Spleen (tissue), 11 donors: ENCODE measurements at regions not wholly inside any gene's neighbourhood (a gene's known extent, or its start where the extent isn't known, plus 50 kb on each side); places are given as distances from the start of the nearest gene placed in this dataset.

ENCODE experiments used
- DNase-seq: peaks from one replicate; pipeline ENCODE4 v3.0.0-alpha.2; 2020
- H3K27ac ChIP-seq, 8 donors: fragments of 200-600 bp; sonication (generic) in 7 of 8; 1 replicate in 4 of 8; 2 replicates in 4 of 8; pipeline versions ENCODE4 v1.5.0 to v1.8.0; 2016 to 2021; ENCODE audit warnings: inconsistent platforms in 4 of 8, mild to moderate bottlenecking in 4 of 8, moderate library complexity in 1 of 8
- H3K27me3 ChIP-seq, 7 donors: fragments of 200-600 bp; sonication (generic) in 6 of 7; replicated peaks in 1 of 7; 1 replicate in 4 of 7; 2 replicates in 3 of 7; pipeline versions ENCODE4 v1.5.0 to v1.8.0; 2016 to 2021; ENCODE audit warnings: inconsistent platforms in 3 of 7, mild to moderate bottlenecking in 1 of 7
- H3K36me3 ChIP-seq, 6 donors: fragments of 200-600 bp; sonication (generic) in 5 of 6; 1 replicate in 4 of 6; 2 replicates in 2 of 6; pipeline versions ENCODE4 v1.5.0 to v1.8.0; 2016 to 2021; ENCODE audit warnings: inconsistent platforms in 2 of 6
- H3K4me1 ChIP-seq, 6 donors: fragments of 200-600 bp; sonication (generic) in 5 of 6; 1 replicate in 3 of 6; 2 replicates in 3 of 6; pipeline versions ENCODE4 v1.5.0 to v1.8.0; 2016 to 2021; ENCODE audit warnings: inconsistent platforms in 3 of 6
- H3K4me3 ChIP-seq, 8 donors: fragments of 200-600 bp; sonication (generic) in 7 of 8; 1 replicate in 4 of 8; 2 replicates in 4 of 8; pipeline versions ENCODE4 v1.5.0 to v1.8.0; 2016 to 2021; ENCODE audit warnings: inconsistent platforms in 4 of 8, mild to moderate bottlenecking in 4 of 8, moderate library complexity in 2 of 8
- H3K9me3 ChIP-seq, 8 donors: fragments of 200-600 bp; sonication (generic) in 7 of 8; 1 replicate in 4 of 8; 2 replicates in 4 of 8; pipeline versions ENCODE4 v1.5.0 to v1.8.0; 2016 to 2021; ENCODE audit warnings: inconsistent platforms in 4 of 8
- CTCF ChIP-seq, 11 experiments: fragments of 200-600 bp in 7 of 11; fragments of 450-650 bp in 4 of 11; sonication (generic) in 4 of 11; IDR thresholded peaks in 8 of 11; conservative IDR thresholded peaks in 3 of 11; 1 replicate in 7 of 11; 2 replicates in 4 of 11; pipeline versions ENCODE4 v1.4.0 to v1.8.0; 2016 to 2021; ENCODE audit warnings: antibody characterized with exemption in 11 of 11, inconsistent platforms in 4 of 11, mild to moderate bottlenecking in 1 of 11
- POLR2A ChIP-seq, 3 donors: fragments of 450-650 bp; IDR thresholded peaks; one replicate each; pipeline ENCODE4 v1.5.1; 2017; ENCODE audit warnings: antibody characterized with exemption in 3 of 3, mild to moderate bottlenecking in 1 of 3
- POLR2AphosphoS5 ChIP-seq, 3 donors: sonication (generic); formaldehyde crosslinking; IDR thresholded peaks; one replicate each; pipeline ENCODE4 v1.5.1; 2017; ENCODE audit warnings: antibody characterized with exemption in 3 of 3
- WGBS, 5 donors: extraction: QIAGEN DNeasy Blood & Tissue Kit in 3 of 5; methylation state at CpG; one replicate each; pipeline versions ENCODE4 v1.1.5 to v1.1.7; 2013 to 2018; 5-methylcytosine and 5-hydroxymethylcytosine counted together
- intact Hi-C: fragments of 100-400 bp; cut with DNase I; formaldehyde crosslinking; loops from one replicate; pipeline ENCODE4 v1.15.0; 2023; ENCODE audit warnings: low total_unique reads
- donor health status: healthy with polysubstance abuse.
- donor health status: DM: no; HTN: no; CAD: no; lungs with moderate emphysema.
- donor health status: DM: no; HTN: no; CAD: no.
- donor health status: Bipolar disorder and iron deficiency.
- donor health status: healthy.
- donor health status: DM: no; HTN: no; CAD: no.
- donor health status: DM: yes; HTN: yes; CAD: no.

- Histone ChIP-seq H3K4me3 (no peak overlapping the region), H3K9me3 (no peaks in the 10 kb centered on the region), H3K36me3 (no peaks in the 10 kb centered on the region), H3K4me1 (no peaks in the 10 kb centered on the region), H3K27ac (no peak overlapping the region), H3K27me3 (no peaks in the 10 kb centered on the region)
- DNase-seq, result no peak
- 94 to 98% (median 96%) methylated on average over 2 of the region's 2 CpGs for WGBS, 5 donors
- TF ChIP-seq CTCF (IDR thresholded peaks at IDR 0.05 in 8 of 11, conservative IDR thresholded peaks at IDR 0.05 in 3 of 11) (no peak), POLR2A (IDR thresholded peaks at IDR 0.05) (no peak)
- intact Hi-C loops, result no loop called here
Observed at GRCh38 chr1:193619911-193620310, 433.5 kb upstream of the B3GALT2 start.

GRCh38 chr1:193614817-193615216, 428.4 kb upstream of the B3GALT2 start:
- Histone ChIP-seq H3K27me3 (no peaks in the 10 kb centered on the region), H3K27ac (no peak overlapping the region), H3K4me3 (no peak overlapping the region), H3K4me1 (no peaks in the 10 kb centered on the region), H3K36me3 (no peaks in the 10 kb centered on the region), H3K9me3 (no peaks in the 10 kb centered on the region)
- no peak for DNase-seq
- no peak for TF ChIP-seq POLR2A (IDR thresholded peaks at IDR 0.05)
- TF ChIP-seq POLR2AphosphoS5 (IDR thresholded peaks at IDR 0.05), result no peak
- TF ChIP-seq CTCF (IDR thresholded peaks at IDR 0.05 in 8 of 11, conservative IDR thresholded peaks at IDR 0.05 in 3 of 11), result no peak
- 74 to 89% (median 79%) methylated on average over 2 of the region's 2 CpGs for WGBS, 5 donors
- intact Hi-C loops, result no loop called here

GRCh38 chr1:193614275-193614674, 427.9 kb upstream of the B3GALT2 start:
- Histone ChIP-seq H3K27me3 (no peaks in the 10 kb centered on the region), H3K4me3 (no peak overlapping the region), H3K4me1 (no peaks in the 10 kb centered on the region), H3K27ac (no peak overlapping the region), H3K9me3 (no peaks in the 10 kb centered on the region), H3K36me3 (no peaks in the 10 kb centered on the region)
- no peak for DNase-seq
- intact Hi-C loops, result no loop called here
- TF ChIP-seq CTCF (IDR thresholded peaks at IDR 0.05 in 8 of 11, conservative IDR thresholded peaks at IDR 0.05 in 3 of 11) (no peak), POLR2A (IDR thresholded peaks at IDR 0.05) (no peak), POLR2AphosphoS5 (IDR thresholded peaks at IDR 0.05) (no peak)
- 90 to 96% (median 92%) methylated on average over 3 of the region's 3 CpGs for WGBS, 5 donors

GRCh38 chr1:193613041-193613440, 426.6 kb upstream of the B3GALT2 start:
- no peak for DNase-seq
- TF ChIP-seq POLR2A (IDR thresholded peaks at IDR 0.05) (no peak), POLR2AphosphoS5 (IDR thresholded peaks at IDR 0.05) (no peak), CTCF (IDR thresholded peaks at IDR 0.05 in 8 of 11, conservative IDR thresholded peaks at IDR 0.05 in 3 of 11) (no peak)
- Histone ChIP-seq H3K4me3 (no peak overlapping the region), H3K27me3 (no peaks in the 10 kb centered on the region), H3K27ac (no peak overlapping the region), H3K36me3 (no peaks in the 10 kb centered on the region), H3K9me3 (peaks cover 0 to 10% (median 2%) of the 10 kb centered on the region in 8 donors), H3K4me1 (no peaks in the 10 kb centered on the region)
- intact Hi-C loops, result no loop called here
- WGBS, 5 donors, result 89 to 94% (median 91%) methylated on average over 2 of the region's 2 CpGs
